IgD-negative memory B cell (primary cell): ENCODE measurements at regions not wholly inside any gene's neighbourhood (a gene's known extent, or its start where the extent isn't known, plus 50 kb on each side); places are given as distances from the start of the nearest gene placed in this dataset.
A peak's percentile ranks its signal among the peaks of the same experiment; 100 is the strongest.

Source experiments
- H3K27ac Mint-ChIP-seq, 3 donors: one replicate each; pipeline ENCODE4 v1.8.0; 2020 to 2022; ENCODE audit warnings: mild to moderate bottlenecking in 3 of 3, mixed read lengths in 3 of 3, moderate library complexity in 1 of 3
- H3K27me3 Mint-ChIP-seq: one replicate; pipeline ENCODE4 v1.8.0; 2021; ENCODE audit warnings: mixed read lengths
- H3K36me3 Mint-ChIP-seq: one replicate; pipeline ENCODE4 v1.8.0; 2020; ENCODE audit warnings: mild to moderate bottlenecking, mixed read lengths
- H3K4me1 Mint-ChIP-seq, 3 donors: one replicate each; pipeline ENCODE4 v1.8.0; 2020 to 2022; ENCODE audit warnings: mixed read lengths in 3 of 3, mild to moderate bottlenecking in 1 of 3
- H3K4me3 Mint-ChIP-seq, 4 donors: one replicate each; pipeline ENCODE4 v1.8.0; 2020 to 2022; ENCODE audit warnings: mild to moderate bottlenecking in 4 of 4, mixed read lengths in 4 of 4, moderate library complexity in 3 of 4
- H3K9me3 Mint-ChIP-seq, 3 donors: one replicate each; pipeline ENCODE4 v1.8.0; 2020 to 2021; ENCODE audit warnings: mixed read lengths in 3 of 3, mild to moderate bottlenecking in 1 of 3

GRCh38 chr5:159644053-159644452, 272.2 kb upstream of the ADRA1B start:
- H3K27me3 Mint-ChIP-seq = no peaks in the 10 kb centered on the region
- H3K4me1 Mint-ChIP-seq = no peaks in the 10 kb centered on the region
- H3K36me3 Mint-ChIP-seq = peaks cover 9% of the 10 kb centered on the region
- H3K9me3 Mint-ChIP-seq = no peaks in the 10 kb centered on the region
- no peak overlapping the region for H3K27ac Mint-ChIP-seq
- H3K4me3 Mint-ChIP-seq = no peak overlapping the region

GRCh38 chr5:159645179-159645846, 271.0 kb upstream of the ADRA1B start:
- H3K4me1 Mint-ChIP-seq = no peaks in the 10 kb centered on the region
- peaks cover 9% of the 10 kb centered on the region for H3K36me3 Mint-ChIP-seq
- no peak overlapping the region for H3K4me3 Mint-ChIP-seq
- no peaks in the 10 kb centered on the region for H3K9me3 Mint-ChIP-seq
- H3K27me3 Mint-ChIP-seq = no peaks in the 10 kb centered on the region
- no peak overlapping the region for H3K27ac Mint-ChIP-seq

GRCh38 chr5:159650803-159651202, 265.5 kb upstream of the ADRA1B start:
- Mint-ChIP-seq H3K4me3 (no peak overlapping the region), H3K9me3 (no peaks in the 10 kb centered on the region), H3K27me3 (no peaks in the 10 kb centered on the region), H3K27ac (peak overlapping the region in 1 of 3 donors; percentile 28), H3K4me1 (no peaks in the 10 kb centered on the region), H3K36me3 (peaks cover 8% of the 10 kb centered on the region)

GRCh38 chr5:159655757-159656409, 260.4 kb upstream of the ADRA1B start:
- H3K27me3 Mint-ChIP-seq = no peaks in the 10 kb centered on the region
- H3K9me3 Mint-ChIP-seq = no peaks in the 10 kb centered on the region
- H3K4me3 Mint-ChIP-seq = no peak overlapping the region
- H3K36me3 Mint-ChIP-seq = no peaks in the 10 kb centered on the region
- H3K27ac Mint-ChIP-seq = no peak overlapping the region
- peaks cover 0 to 7% (median 0%) of the 10 kb centered on the region in 3 donors for H3K4me1 Mint-ChIP-seq

GRCh38 chr5:159657298-159657697, 259.0 kb upstream of the ADRA1B start:
- Mint-ChIP-seq H3K9me3 (no peaks in the 10 kb centered on the region), H3K4me1 (peaks cover 0 to 7% (median 0%) of the 10 kb centered on the region in 3 donors), H3K4me3 (no peak overlapping the region), H3K27me3 (no peaks in the 10 kb centered on the region), H3K27ac (no peak overlapping the region), H3K36me3 (no peaks in the 10 kb centered on the region)

GRCh38 chr5:159657771-159658170, 258.5 kb upstream of the ADRA1B start:
- Mint-ChIP-seq H3K27me3 (no peaks in the 10 kb centered on the region), H3K4me3 (no peak overlapping the region), H3K27ac (no peak overlapping the region), H3K36me3 (no peaks in the 10 kb centered on the region), H3K4me1 (peaks cover 0 to 7% (median 0%) of the 10 kb centered on the region in 3 donors), H3K9me3 (no peaks in the 10 kb centered on the region)

- Mint-ChIP-seq H3K9me3 (no peaks in the 10 kb centered on the region), H3K4me3 (no peak overlapping the region), H3K36me3 (no peaks in the 10 kb centered on the region), H3K27me3 (no peaks in the 10 kb centered on the region), H3K27ac (no peak overlapping the region), H3K4me1 (peaks cover 0 to 7% (median 0%) of the 10 kb centered on the region in 3 donors)
These were observed 257.9 kb upstream of the ADRA1B start for GRCh38 chr5:159658266-159658925.

- no peak overlapping the region for H3K27ac Mint-ChIP-seq
- H3K27me3 Mint-ChIP-seq = no peaks in the 10 kb centered on the region
- peaks cover 0 to 7% (median 0%) of the 10 kb centered on the region in 3 donors for H3K4me1 Mint-ChIP-seq
- H3K9me3 Mint-ChIP-seq = no peaks in the 10 kb centered on the region
- no peaks in the 10 kb centered on the region for H3K36me3 Mint-ChIP-seq
- H3K4me3 Mint-ChIP-seq = no peak overlapping the region
These were observed 255.9 kb upstream of the ADRA1B start for GRCh38 chr5:159660401-159660800.

- Mint-ChIP-seq H3K4me1 (peaks cover 0 to 7% (median 0%) of the 10 kb centered on the region in 3 donors), H3K36me3 (no peaks in the 10 kb centered on the region)
These were observed 252.3 kb upstream of the ADRA1B start for GRCh38 chr5:159663986-159664385.

GRCh38 chr5:159667286-159667685, 249.0 kb upstream of the ADRA1B start:
- Mint-ChIP-seq H3K4me3 (no peak overlapping the region), H3K27me3 (peaks cover 2% of the 10 kb centered on the region), H3K36me3 (no peaks in the 10 kb centered on the region), H3K4me1 (no peaks in the 10 kb centered on the region), H3K27ac (no peak overlapping the region), H3K9me3 (no peaks in the 10 kb centered on the region)

More at GRCh38 chr5:159663986-159664385, 252.3 kb upstream of the ADRA1B start:
- Mint-ChIP-seq H3K27ac (no peak overlapping the region), H3K4me3 (no peak overlapping the region), H3K27me3 (no peaks in the 10 kb centered on the region), H3K9me3 (no peaks in the 10 kb centered on the region)

- Mint-ChIP-seq H3K4me3 (no peak overlapping the region), H3K9me3 (peaks cover 0 to 1% (median 0%) of the 10 kb centered on the region in 3 donors), H3K27me3 (peaks cover 2% of the 10 kb centered on the region), H3K36me3 (no peaks in the 10 kb centered on the region), H3K27ac (no peak overlapping the region), H3K4me1 (no peaks in the 10 kb centered on the region)
These were observed 247.7 kb upstream of the ADRA1B start for GRCh38 chr5:159668556-159668955.

GRCh38 chr5:159669559-159669958, 246.7 kb upstream of the ADRA1B start:
- Mint-ChIP-seq H3K4me1 (no peaks in the 10 kb centered on the region), H3K4me3 (peak overlapping the region in 1 of 4 donors; percentile 6), H3K27ac (no peak overlapping the region), H3K9me3 (peaks cover 0 to 3% (median 0%) of the 10 kb centered on the region in 3 donors), H3K27me3 (peaks cover 2% of the 10 kb centered on the region), H3K36me3 (no peaks in the 10 kb centered on the region)

- Mint-ChIP-seq H3K4me3 (no peak overlapping the region), H3K9me3 (peaks cover 0 to 3% (median 0%) of the 10 kb centered on the region in 3 donors), H3K36me3 (peaks cover 2% of the 10 kb centered on the region), H3K27ac (no peak overlapping the region), H3K4me1 (no peaks in the 10 kb centered on the region), H3K27me3 (peaks cover 2% of the 10 kb centered on the region)
These were observed 244.4 kb upstream of the ADRA1B start for GRCh38 chr5:159671886-159672285.

- peaks cover 0 to 8% (median 2%) of the 10 kb centered on the region in 3 donors for H3K9me3 Mint-ChIP-seq
- no peaks in the 10 kb centered on the region for H3K4me1 Mint-ChIP-seq
- no peak overlapping the region for H3K27ac Mint-ChIP-seq
- peaks cover 2% of the 10 kb centered on the region for H3K27me3 Mint-ChIP-seq
- H3K4me3 Mint-ChIP-seq = no peak overlapping the region
- H3K36me3 Mint-ChIP-seq = peaks cover 2% of the 10 kb centered on the region
These were observed 242.7 kb upstream of the ADRA1B start for GRCh38 chr5:159673538-159673937.

GRCh38 chr5:159678657-159679392, 237.5 kb upstream of the ADRA1B start:
- H3K9me3 Mint-ChIP-seq = peaks cover 10 to 27% (median 23%) of the 10 kb centered on the region in 3 donors
- H3K4me1 Mint-ChIP-seq = peaks cover 0 to 8% (median 3%) of the 10 kb centered on the region in 3 donors
- H3K36me3 Mint-ChIP-seq = peaks cover 2% of the 10 kb centered on the region
- H3K27ac Mint-ChIP-seq = no peak overlapping the region
- peak overlapping the region in 1 of 4 donors; percentile 50 for H3K4me3 Mint-ChIP-seq
- no peaks in the 10 kb centered on the region for H3K27me3 Mint-ChIP-seq
